Upper lobe of left lung (tissue), 4 donors: ENCODE measurements at regions not wholly inside any gene's neighbourhood (a gene's known extent, or its start where the extent isn't known, plus 50 kb on each side); places are given as distances from the start of the nearest gene placed in this dataset.

Source experiments
- CTCF ChIP-seq, 6 experiments: fragments of 450-650 bp in 4 of 6; fragments of 200-600 bp in 2 of 6; sonication (generic) in 2 of 6; IDR thresholded peaks; one replicate each; pipeline ENCODE4 v1.5.1; 2016 to 2019; ENCODE audit warnings: antibody characterized with exemption in 6 of 6
- POLR2A ChIP-seq, 4 donors: fragments of 450-650 bp; IDR thresholded peaks; one replicate each; pipeline ENCODE4 v1.5.1; 2016 to 2017; ENCODE audit warnings: antibody characterized with exemption in 4 of 4, mild to moderate bottlenecking in 2 of 4
- POLR2AphosphoS5 ChIP-seq, 2 donors: sonication (generic); formaldehyde crosslinking; IDR thresholded peaks; one replicate each; pipeline ENCODE4 v1.5.1; 2017; ENCODE audit warnings: antibody characterized with exemption in 2 of 2

GRCh38 chr7:8343556-8343955, 81.6 kb upstream of the ICA1 start:
- TF ChIP-seq POLR2A (IDR thresholded peaks at IDR 0.05) (no peak), CTCF (IDR thresholded peaks at IDR 0.05) (no peak), POLR2AphosphoS5 (IDR thresholded peaks at IDR 0.05) (no peak)
